DND-41 (cell line): ENCODE measurements at regions not wholly inside any gene's neighbourhood (a gene's known extent, or its start where the extent isn't known, plus 50 kb on each side); places are given as distances from the start of the nearest gene placed in this dataset.
"Not testable (repeated sequence)": the region's sequence is repeated elsewhere in the genome, so short reads cannot be mapped to it uniquely, and the experiment has no call there.

Source experiments
- ATAC-seq: fragments of 200-7000 bp; cut with Tn5 transposase; 3 replicates; pipeline ENCODE4 v1.9.1; 2021; ENCODE audit warnings: low read depth; ENCODE audit not compliant: insufficient read depth
- DNase-seq: peaks from one replicate; pipeline ENCODE4 v3.0.0-alpha.2; 2020
- H2AFZ ChIP-seq: 2 replicates; pipeline ENCODE4 v1.6.0; 2012; ENCODE audit warnings: low read depth, low read length
- H3K27ac ChIP-seq: 2 replicates; pipeline ENCODE4 v1.5.1; 2012; ENCODE audit warnings: low read length, inconsistent platforms
- H3K27me3 ChIP-seq: fragments of 200-600 bp; sonication (generic); 2 replicates; pipeline ENCODE4 v1.6.0; 2012; ENCODE audit warnings: low read length, mild to moderate bottlenecking, inconsistent platforms; ENCODE audit not compliant: insufficient read depth, poor library complexity
- H3K36me3 ChIP-seq: 2 replicates; pipeline ENCODE4 v1.5.1; 2012; ENCODE audit warnings: low read length, inconsistent platforms; ENCODE audit not compliant: insufficient read depth
- H3K4me1 ChIP-seq: 2 replicates; pipeline ENCODE4 v1.5.1; 2012; ENCODE audit warnings: mild to moderate bottlenecking, low read length; ENCODE audit not compliant: insufficient read depth
- H3K4me2 ChIP-seq: 2 replicates; pipeline ENCODE4 v1.6.0; 2012; ENCODE audit warnings: mild to moderate bottlenecking, moderate library complexity, low read length, inconsistent platforms; ENCODE audit not compliant: insufficient read depth
- H3K4me3 ChIP-seq, 2 experiments: fragments of 200-600 bp in 1 of 2; shearing (Covaris generic) in 1 of 2; 2 replicates each; pipeline ENCODE4 v1.5.1; 2012 to 2016; ENCODE audit warnings: inconsistent platforms in 2 of 2, low read length in 2 of 2, mild to moderate bottlenecking in 2 of 2, low read depth in 1 of 2, moderate library complexity in 1 of 2
- H3K79me2 ChIP-seq: 2 replicates; pipeline ENCODE4 v1.6.0; 2012; ENCODE audit warnings: low read length, inconsistent platforms; ENCODE audit not compliant: insufficient read depth
- H3K9ac ChIP-seq: 2 replicates; pipeline ENCODE4 v1.6.0; 2012; ENCODE audit warnings: low read depth, mild to moderate bottlenecking, inconsistent platforms, low read length, moderate library complexity
- H3K9me3 ChIP-seq: 2 replicates; pipeline ENCODE4 v1.5.1; 2012; ENCODE audit warnings: low read length, moderate library complexity, mild to moderate bottlenecking, inconsistent platforms; ENCODE audit not compliant: insufficient read depth, severe bottlenecking
- H4K20me1 ChIP-seq: 2 replicates; pipeline ENCODE4 v1.6.0; 2012; ENCODE audit warnings: low read length; ENCODE audit not compliant: insufficient read depth
- EZH2 ChIP-seq: IDR thresholded peaks from 3 replicates; pipeline ENCODE4 v1.6.1; 2012; ENCODE audit warnings: borderline replicate concordance, low read depth, mild to moderate bottlenecking, moderate library complexity, low read length, inconsistent platforms; ENCODE audit not compliant: severe bottlenecking
- TF ChIP-seq, protein P1 (sequence below): IDR thresholded peaks from 2 replicates; pipeline ENCODE4 v1.5.1; 2012; ENCODE audit warnings: borderline replicate concordance, low read length, moderate library complexity, mild to moderate bottlenecking; ENCODE audit not compliant: poor library complexity, severe bottlenecking; ENCODE audit errors: extremely low read depth

DNA sequence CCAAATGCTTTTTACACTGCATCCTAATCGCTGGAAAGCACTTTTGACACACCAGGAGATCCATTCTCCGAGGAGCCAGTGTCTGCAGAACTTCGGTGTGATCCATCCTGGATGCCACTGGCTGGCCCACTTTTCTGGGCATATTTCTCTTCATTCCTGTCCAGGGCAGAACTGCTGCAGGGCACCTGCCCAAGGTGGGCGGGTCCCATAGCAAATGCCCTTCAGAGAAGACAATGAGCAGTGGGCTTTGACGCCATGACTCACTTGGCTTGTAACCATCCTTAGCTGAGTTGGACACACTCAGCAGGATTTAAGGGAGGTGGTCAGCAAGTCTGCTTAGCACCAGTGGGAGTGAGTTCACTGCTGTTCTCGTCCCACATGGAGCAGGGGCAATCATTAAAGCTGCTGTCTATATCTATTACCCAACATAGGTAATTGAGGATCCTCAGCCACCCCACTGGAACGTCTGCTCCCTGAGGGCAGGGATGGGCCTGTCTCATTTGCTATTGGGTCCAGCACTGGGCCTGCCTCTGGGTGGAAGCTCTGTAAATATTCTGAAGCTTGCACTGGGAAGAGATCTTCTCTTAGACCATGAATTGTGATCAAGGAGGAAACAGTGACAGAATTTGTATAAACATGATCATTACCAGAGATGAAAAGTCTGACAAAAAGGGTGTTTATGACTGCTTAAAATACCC, 112.7 kb upstream of the IQSEC1 start:
- no peaks in the 10 kb centered on the region for H3K4me1 ChIP-seq
- no peaks in the 10 kb centered on the region for H3K36me3 ChIP-seq

GRCh38 chr3:13179582-13180210, 106.5 kb upstream of the IQSEC1 start:
- not testable (repeated sequence) for H4K20me1 ChIP-seq, H3K27ac ChIP-seq, H3K79me2 ChIP-seq, ATAC-seq, H3K36me3 ChIP-seq, H3K4me2 ChIP-seq, H3K27me3 ChIP-seq, H3K4me1 ChIP-seq, H2AFZ ChIP-seq, DNase-seq, H3K9me3 ChIP-seq, H3K4me3 ChIP-seq, H3K9ac ChIP-seq

More for the DNA sequence above, 112.7 kb upstream of the IQSEC1 start:
- DNase-seq: no peak
- Histone ChIP-seq H3K9ac (no peak overlapping the region), H3K79me2 (no peaks in the 10 kb centered on the region), H3K4me3 (no peak overlapping the region), H3K4me2 (no peak overlapping the region), H2AFZ (no peak overlapping the region), H3K27ac (no peak overlapping the region), H3K27me3 (no peaks in the 10 kb centered on the region), H4K20me1 (no peaks in the 10 kb centered on the region), H3K9me3 (peaks cover 2% of the 10 kb centered on the region)
- no peak for ATAC-seq
- TF ChIP-seq, protein P1, sequence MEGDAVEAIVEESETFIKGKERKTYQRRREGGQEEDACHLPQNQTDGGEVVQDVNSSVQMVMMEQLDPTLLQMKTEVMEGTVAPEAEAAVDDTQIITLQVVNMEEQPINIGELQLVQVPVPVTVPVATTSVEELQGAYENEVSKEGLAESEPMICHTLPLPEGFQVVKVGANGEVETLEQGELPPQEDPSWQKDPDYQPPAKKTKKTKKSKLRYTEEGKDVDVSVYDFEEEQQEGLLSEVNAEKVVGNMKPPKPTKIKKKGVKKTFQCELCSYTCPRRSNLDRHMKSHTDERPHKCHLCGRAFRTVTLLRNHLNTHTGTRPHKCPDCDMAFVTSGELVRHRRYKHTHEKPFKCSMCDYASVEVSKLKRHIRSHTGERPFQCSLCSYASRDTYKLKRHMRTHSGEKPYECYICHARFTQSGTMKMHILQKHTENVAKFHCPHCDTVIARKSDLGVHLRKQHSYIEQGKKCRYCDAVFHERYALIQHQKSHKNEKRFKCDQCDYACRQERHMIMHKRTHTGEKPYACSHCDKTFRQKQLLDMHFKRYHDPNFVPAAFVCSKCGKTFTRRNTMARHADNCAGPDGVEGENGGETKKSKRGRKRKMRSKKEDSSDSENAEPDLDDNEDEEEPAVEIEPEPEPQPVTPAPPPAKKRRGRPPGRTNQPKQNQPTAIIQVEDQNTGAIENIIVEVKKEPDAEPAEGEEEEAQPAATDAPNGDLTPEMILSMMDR: no peak
- no peak for TF ChIP-seq EZH2

DNA sequence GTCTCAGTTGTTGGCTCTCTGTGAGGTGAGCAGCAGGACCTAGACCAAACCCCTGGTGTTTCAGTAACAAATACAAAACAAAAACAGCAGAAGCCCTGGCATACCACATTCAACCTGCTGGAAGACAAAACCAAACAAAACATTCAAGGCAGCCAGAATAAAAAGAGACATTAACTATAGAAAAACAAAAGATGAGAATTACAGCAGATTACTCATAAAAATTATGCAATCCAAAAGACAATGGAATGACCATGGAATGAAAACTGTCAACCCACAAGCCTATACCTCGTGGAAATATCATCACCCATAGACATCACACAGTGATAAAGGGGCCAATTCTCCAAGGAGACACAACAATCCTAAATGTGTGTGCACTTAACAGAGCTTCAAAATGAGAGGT, 106.0 kb upstream of the IQSEC1 start:
- peaks cover 9% of the 10 kb centered on the region for H3K9me3 ChIP-seq
- H4K20me1 ChIP-seq: 0 out of 2 replicates have a peak, but pooled peaks cover 3% of the 10 kb centered on the region
- H3K79me2 ChIP-seq: no peaks in the 10 kb centered on the region
- no peak overlapping the region for H3K27ac ChIP-seq
- no peaks in the 10 kb centered on the region for H3K27me3 ChIP-seq
- ATAC-seq (no peak), DNase-seq (no peak)
- no peaks in the 10 kb centered on the region for H3K4me1 ChIP-seq
- H2AFZ ChIP-seq: no peak overlapping the region
- H3K4me3 ChIP-seq: no peak overlapping the region
- TF ChIP-seq EZH2: no peak
- TF ChIP-seq, protein P1: no peak
- no peak overlapping the region for H3K9ac ChIP-seq
- no peak overlapping the region for H3K4me2 ChIP-seq
- H3K36me3 ChIP-seq: no peaks in the 10 kb centered on the region

DNA sequence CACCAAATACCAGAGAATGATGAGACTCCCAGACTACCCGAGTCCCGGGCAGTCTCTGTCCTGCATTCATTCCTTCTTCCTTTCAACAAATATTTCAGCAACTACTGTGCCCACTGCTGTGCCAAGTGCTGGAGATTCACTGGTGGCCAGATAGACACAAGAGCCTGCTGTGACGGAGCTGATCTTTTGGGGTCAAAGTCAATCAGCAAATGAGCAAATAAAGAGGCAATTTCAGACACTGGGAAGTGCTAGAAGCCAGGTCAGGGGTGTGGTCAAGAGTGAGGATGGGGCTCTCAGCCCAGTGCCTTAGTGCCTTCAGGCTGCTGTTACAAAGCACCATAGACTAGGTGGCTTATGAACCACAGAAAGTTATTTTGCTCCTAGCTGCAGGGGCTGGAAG, 104.9 kb upstream of the IQSEC1 start:
- DNase-seq: no peak
- no peak for ATAC-seq
- TF ChIP-seq, protein P1: no peak
- H4K20me1 ChIP-seq: 0 out of 2 replicates have a peak, but pooled peaks cover 3% of the 10 kb centered on the region
- no peaks in the 10 kb centered on the region for H3K27me3 ChIP-seq
- no peak overlapping the region for H2AFZ ChIP-seq
- H3K79me2 ChIP-seq: no peaks in the 10 kb centered on the region
- H3K4me1 ChIP-seq: no peaks in the 10 kb centered on the region
- H3K9ac ChIP-seq: no peak overlapping the region
- no peak overlapping the region for H3K4me2 ChIP-seq
- H3K9me3 ChIP-seq: peaks cover 9% of the 10 kb centered on the region
- H3K27ac ChIP-seq: no peak overlapping the region
- no peak overlapping the region for H3K4me3 ChIP-seq
- H3K36me3 ChIP-seq: no peaks in the 10 kb centered on the region
